ENCODE measurements at regions not wholly inside any gene's neighbourhood (a gene's known extent, or its start where the extent isn't known, plus 50 kb on each side); places are given as distances from the start of the nearest gene placed in this dataset.

GRCh38 chr10:131710142-131710861, 190.5 kb upstream of the PPP2R2D start:
- DNase-seq (ENCODE audit: low read depth) = no peak
- H3K27me3 ChIP-seq (ENCODE audit: control insufficient read depth, insufficient read depth, low read length) = no peaks in the 10 kb centered on the region
- no peaks in the 10 kb centered on the region for H3K36me3 ChIP-seq (ENCODE audit: control insufficient read depth, insufficient read depth, low read length)
- no peak overlapping the region for H3K4me3 ChIP-seq (ENCODE audit: low read depth, low read length)
- no peak for TF ChIP-seq CTCF (IDR thresholded peaks at IDR 0.05; ENCODE audit: insufficient read depth, low read length, poor library complexity, severe bottlenecking)

DNA sequence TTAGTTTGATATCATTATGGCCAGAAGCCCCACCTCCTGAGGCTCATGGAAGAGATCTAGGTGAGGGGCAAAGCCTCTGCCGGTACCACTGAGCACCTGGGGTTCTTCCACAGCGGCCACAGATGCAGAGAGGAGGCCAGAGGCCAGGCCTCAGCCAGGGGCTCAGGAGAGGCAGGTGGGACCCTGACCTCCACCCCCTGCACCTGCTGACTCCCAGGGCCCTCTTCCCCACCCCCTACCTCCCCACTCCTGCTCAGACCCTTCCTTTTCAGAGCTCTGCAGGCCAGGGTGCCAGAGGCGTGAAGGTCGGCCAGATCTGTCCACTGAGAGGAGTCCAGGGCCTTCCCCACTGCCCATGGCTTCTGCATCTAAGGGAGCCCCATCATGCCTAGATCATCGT, 178.7 kb upstream of the PPP2R2D start:
- H3K36me3 ChIP-seq (ENCODE audit: control insufficient read depth, insufficient read depth, low read length) = no peaks in the 10 kb centered on the region
- TF ChIP-seq CTCF (IDR thresholded peaks at IDR 0.05; ENCODE audit: insufficient read depth, low read length, poor library complexity, severe bottlenecking) = no peak
- no peak overlapping the region for H3K4me3 ChIP-seq (ENCODE audit: low read depth, low read length)
- H3K27me3 ChIP-seq (ENCODE audit: control insufficient read depth, insufficient read depth, low read length) = no peaks in the 10 kb centered on the region
- DNase-seq (ENCODE audit: low read depth) = no peak

- Histone ChIP-seq H3K4me3 (ENCODE audit: low read depth, low read length) (no peak overlapping the region), H3K36me3 (ENCODE audit: control insufficient read depth, insufficient read depth, low read length) (no peaks in the 10 kb centered on the region), H3K27me3 (ENCODE audit: control insufficient read depth, insufficient read depth, low read length) (no peaks in the 10 kb centered on the region)
- no peak for TF ChIP-seq CTCF (IDR thresholded peaks at IDR 0.05; ENCODE audit: insufficient read depth, low read length, poor library complexity, severe bottlenecking)
- no peak for DNase-seq (ENCODE audit: low read depth)
Observed at GRCh38 chr10:131722525-131723264, 178.1 kb upstream of the PPP2R2D start.

DNA sequence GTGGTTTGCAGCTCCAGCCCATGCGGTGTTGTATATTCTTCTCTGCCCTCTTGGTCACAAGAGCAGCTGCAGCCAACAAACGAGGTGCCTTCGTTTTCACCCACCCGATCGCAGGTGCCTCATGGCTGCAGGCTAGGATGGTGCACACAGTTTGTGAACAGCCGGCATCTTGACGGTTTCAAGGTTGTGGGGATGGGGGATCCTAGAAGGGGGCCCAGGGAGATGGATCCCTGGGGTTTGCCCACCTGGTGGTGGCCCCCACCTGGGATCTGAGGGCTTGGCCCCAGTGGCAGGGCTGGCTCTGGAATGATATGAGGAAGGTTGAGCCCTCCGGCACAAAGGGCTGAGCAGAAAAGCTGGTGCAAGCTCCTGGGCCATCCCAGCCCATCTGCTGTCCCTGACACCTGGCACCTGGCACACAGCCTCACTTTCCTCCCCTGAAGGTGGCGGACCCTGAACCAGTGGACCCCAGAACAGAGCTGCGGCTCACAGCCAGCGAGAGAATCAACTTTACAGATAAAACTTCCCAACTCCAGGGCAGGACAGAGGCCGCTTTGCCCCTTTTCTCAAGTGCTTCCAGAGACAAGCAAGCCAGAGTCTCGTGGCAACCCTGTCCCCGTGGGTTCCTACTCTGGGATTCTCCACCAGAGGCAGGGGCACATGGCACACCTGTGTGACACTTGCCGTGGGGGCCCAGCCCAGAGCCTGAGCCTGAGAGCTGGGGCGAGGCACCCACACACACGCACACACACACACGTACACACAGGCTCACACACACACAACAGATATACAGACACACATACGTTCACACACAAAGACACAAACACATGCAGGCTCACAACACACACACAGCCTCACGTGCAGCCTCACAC, 177.3 kb upstream of the PPP2R2D start:
- H3K36me3 ChIP-seq (ENCODE audit: control insufficient read depth, insufficient read depth, low read length) = no peaks in the 10 kb centered on the region
- H3K4me3 ChIP-seq (ENCODE audit: low read depth, low read length) = no peak overlapping the region
- no peak for TF ChIP-seq CTCF (IDR thresholded peaks at IDR 0.05; ENCODE audit: insufficient read depth, low read length, poor library complexity, severe bottlenecking)
- no peak for DNase-seq (ENCODE audit: low read depth)
- no peaks in the 10 kb centered on the region for H3K27me3 ChIP-seq (ENCODE audit: control insufficient read depth, insufficient read depth, low read length)

DNA sequence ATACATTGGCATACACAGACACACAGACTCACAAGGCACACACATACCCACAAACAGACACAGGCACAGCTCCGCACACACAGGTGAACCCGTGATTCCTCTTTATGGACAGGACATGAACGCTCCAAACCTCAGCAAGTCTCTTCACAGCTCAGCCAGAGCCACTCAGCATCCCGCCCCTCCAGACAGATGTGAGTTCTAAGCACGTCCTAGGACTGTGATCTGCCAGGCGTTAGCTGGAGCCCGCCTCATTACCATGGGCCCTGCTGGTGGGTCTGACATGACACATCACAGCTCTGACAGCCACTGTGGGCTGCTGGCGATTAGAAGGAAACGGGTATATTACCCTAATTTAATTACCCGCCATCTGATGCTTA, 176.7 kb upstream of the PPP2R2D start:
- H3K4me3 ChIP-seq (ENCODE audit: low read depth, low read length) = no peak overlapping the region
- no peak for TF ChIP-seq CTCF (IDR thresholded peaks at IDR 0.05; ENCODE audit: insufficient read depth, low read length, poor library complexity, severe bottlenecking)
- DNase-seq (ENCODE audit: low read depth) = no peak
- H3K27me3 ChIP-seq (ENCODE audit: control insufficient read depth, insufficient read depth, low read length) = no peaks in the 10 kb centered on the region
- H3K36me3 ChIP-seq (ENCODE audit: control insufficient read depth, insufficient read depth, low read length) = no peaks in the 10 kb centered on the region

Measured in kidney epithelial cell (primary cell).